Neural crest cell (in vitro differentiated cells): ENCODE measurements at regions not wholly inside any gene's neighbourhood (a gene's known extent, or its start where the extent isn't known, plus 50 kb on each side); places are given as distances from the start of the nearest gene placed in this dataset.
"Not testable (repeated sequence)": the region's sequence is repeated elsewhere in the genome, so short reads cannot be mapped to it uniquely, and the experiment has no call there.

Source experiments
- DNase-seq: peaks from one replicate; pipeline ENCODE4 v3.0.0; 2021; ENCODE audit warnings: low read depth, mixed read lengths, low spot score
- H3K27ac Mint-ChIP-seq: one replicate; pipeline ENCODE4 v1.8.0; 2021; ENCODE audit warnings: mild to moderate bottlenecking, mixed read lengths; ENCODE audit not compliant: unreplicated experiment
- H3K27me3 Mint-ChIP-seq: 2 replicates; pipeline ENCODE4 v1.8.0; 2021; ENCODE audit warnings: low read depth, mild to moderate bottlenecking, mixed read lengths
- H3K36me3 Mint-ChIP-seq: 2 replicates; pipeline ENCODE4 v1.8.0; 2021; ENCODE audit warnings: low read depth, mild to moderate bottlenecking, mixed read lengths
- H3K4me1 Mint-ChIP-seq: 2 replicates; pipeline ENCODE4 v1.8.0; 2021; ENCODE audit warnings: mixed read lengths
- H3K4me3 Mint-ChIP-seq: one replicate; pipeline ENCODE4 v1.8.0; 2021; ENCODE audit warnings: mild to moderate bottlenecking, mixed read lengths
- H3K9me3 Mint-ChIP-seq: 2 replicates; pipeline ENCODE4 v1.8.0; 2021; ENCODE audit warnings: mixed read lengths

DNA sequence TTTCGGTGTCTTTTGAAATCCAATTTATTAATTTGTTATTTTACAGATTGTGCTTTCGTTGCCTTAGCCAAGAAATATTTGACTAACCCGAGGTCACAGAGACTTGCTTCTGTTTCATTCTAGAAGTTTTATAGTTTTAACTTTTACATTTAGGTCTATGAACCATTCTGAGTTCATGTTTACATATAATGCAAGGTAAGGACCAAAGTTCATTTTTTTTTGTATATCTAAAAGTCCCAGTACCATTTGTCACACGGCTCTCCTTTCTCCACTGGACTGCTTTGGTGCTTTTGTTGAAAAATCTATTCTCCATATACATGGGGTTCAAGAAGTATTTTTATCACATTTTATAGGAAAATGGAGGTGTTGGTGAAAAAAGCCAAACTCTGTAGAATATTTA lies 411.4 kb upstream of the SPATA31A3 start:
- not testable (repeated sequence) for H3K4me3 Mint-ChIP-seq, H3K27ac Mint-ChIP-seq, H3K36me3 Mint-ChIP-seq, DNase-seq, H3K27me3 Mint-ChIP-seq, H3K9me3 Mint-ChIP-seq, H3K4me1 Mint-ChIP-seq

DNA sequence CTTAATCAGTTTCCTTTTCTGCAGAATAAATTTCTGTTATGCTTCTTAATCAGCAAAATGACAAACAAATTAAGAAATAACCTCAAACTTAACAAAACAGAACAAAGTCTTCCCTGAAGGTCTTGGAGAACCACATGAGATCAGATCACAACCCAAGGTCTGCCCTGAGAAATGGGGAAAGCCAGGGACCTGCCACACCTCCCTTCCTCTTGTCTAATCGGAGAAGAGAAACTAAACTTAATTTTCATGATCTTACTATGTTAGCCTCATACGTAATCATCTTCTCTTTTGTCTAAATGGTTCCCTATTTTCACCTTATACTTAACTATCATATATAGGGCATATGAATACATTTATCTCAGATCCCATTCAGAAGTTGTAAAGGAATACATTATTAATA lies 405.4 kb upstream of the SPATA31A3 start:
- H3K36me3 Mint-ChIP-seq, H3K27ac Mint-ChIP-seq, H3K27me3 Mint-ChIP-seq, H3K9me3 Mint-ChIP-seq, H3K4me1 Mint-ChIP-seq, H3K4me3 Mint-ChIP-seq, DNase-seq: not testable (repeated sequence)

DNA sequence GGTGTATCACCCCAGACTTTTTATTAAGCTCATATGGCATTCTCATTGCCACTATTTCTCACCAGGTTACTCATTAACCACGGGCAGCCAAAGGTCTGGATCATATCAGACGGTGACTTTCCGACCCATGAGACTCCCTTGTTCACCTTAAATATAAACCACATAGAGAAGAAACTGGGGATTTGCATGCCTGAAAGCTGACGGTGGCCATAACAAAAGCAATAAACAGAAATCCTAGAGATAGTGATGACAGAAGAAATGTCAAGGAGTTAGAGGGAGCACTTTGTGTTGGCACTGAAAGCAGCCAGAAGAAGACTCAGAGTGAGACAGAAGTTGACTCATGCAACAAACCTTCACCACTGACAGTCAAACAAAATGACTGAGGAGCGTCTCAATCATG lies 402.4 kb upstream of the SPATA31A3 start:
- not testable (repeated sequence) for H3K4me3 Mint-ChIP-seq

GRCh38 chr9:67394038-67394437 lies 401.7 kb upstream of the SPATA31A3 start:
- H3K4me1 Mint-ChIP-seq, H3K27ac Mint-ChIP-seq: not testable (repeated sequence)

More for the DNA sequence above, 402.4 kb upstream of the SPATA31A3 start:
- H3K4me1 Mint-ChIP-seq, H3K9me3 Mint-ChIP-seq, H3K27ac Mint-ChIP-seq, H3K36me3 Mint-ChIP-seq, H3K27me3 Mint-ChIP-seq, DNase-seq: not testable (repeated sequence)

DNA sequence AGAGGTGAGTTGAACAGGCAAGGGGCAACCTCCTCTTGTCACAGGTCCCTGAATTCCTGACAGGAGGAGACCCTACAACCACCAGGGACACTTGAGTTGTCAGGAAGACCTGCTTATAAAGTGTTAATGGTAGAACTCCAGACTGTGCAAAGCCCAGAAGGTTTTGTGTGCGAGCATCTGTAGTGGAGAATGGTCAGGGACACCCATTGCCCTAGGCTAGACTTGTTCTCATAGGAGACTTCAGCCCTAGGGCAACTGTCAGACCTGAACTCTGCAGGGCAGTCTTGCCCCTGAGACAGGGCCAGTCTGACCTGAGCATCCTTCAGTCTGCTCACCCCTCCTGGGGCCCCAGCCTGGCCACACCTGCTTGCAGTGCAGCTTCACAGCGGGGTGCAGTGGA lies 377.3 kb upstream of the SPATA31A3 start:
- not testable (repeated sequence) for H3K36me3 Mint-ChIP-seq, H3K9me3 Mint-ChIP-seq, H3K4me1 Mint-ChIP-seq, DNase-seq, H3K27ac Mint-ChIP-seq, H3K27me3 Mint-ChIP-seq, H3K4me3 Mint-ChIP-seq

More at GRCh38 chr9:67394038-67394437, 401.7 kb upstream of the SPATA31A3 start:
- H3K27me3 Mint-ChIP-seq, H3K9me3 Mint-ChIP-seq, H3K4me3 Mint-ChIP-seq, DNase-seq, H3K36me3 Mint-ChIP-seq: not testable (repeated sequence)

GRCh38 chr9:67362325-67362724 lies 370.0 kb upstream of the SPATA31A3 start:
- not testable (repeated sequence) for H3K27ac Mint-ChIP-seq, H3K36me3 Mint-ChIP-seq, H3K4me3 Mint-ChIP-seq, H3K27me3 Mint-ChIP-seq, H3K9me3 Mint-ChIP-seq, H3K4me1 Mint-ChIP-seq, DNase-seq

- H3K4me3 Mint-ChIP-seq, DNase-seq, H3K9me3 Mint-ChIP-seq, H3K36me3 Mint-ChIP-seq, H3K4me1 Mint-ChIP-seq, H3K27ac Mint-ChIP-seq, H3K27me3 Mint-ChIP-seq: not testable (repeated sequence)
Measured at GRCh38 chr9:67353961-67354360, 361.6 kb upstream of the SPATA31A3 start.

GRCh38 chr9:67349424-67349759 lies 357.0 kb upstream of the SPATA31A3 start:
- not testable (repeated sequence) for H3K4me3 Mint-ChIP-seq, DNase-seq, H3K27ac Mint-ChIP-seq, H3K27me3 Mint-ChIP-seq, H3K36me3 Mint-ChIP-seq, H3K4me1 Mint-ChIP-seq, H3K9me3 Mint-ChIP-seq

- not testable (repeated sequence) for DNase-seq
Measured at GRCh38 chr9:67348562-67349423, 356.4 kb upstream of the SPATA31A3 start.

GRCh38 chr9:67348094-67348493 lies 355.7 kb upstream of the SPATA31A3 start:
- H3K4me3 Mint-ChIP-seq, H3K4me1 Mint-ChIP-seq, DNase-seq, H3K36me3 Mint-ChIP-seq, H3K9me3 Mint-ChIP-seq, H3K27ac Mint-ChIP-seq, H3K27me3 Mint-ChIP-seq: not testable (repeated sequence)

More at GRCh38 chr9:67348562-67349423, 356.4 kb upstream of the SPATA31A3 start:
- not testable (repeated sequence) for H3K9me3 Mint-ChIP-seq, H3K27ac Mint-ChIP-seq, H3K4me1 Mint-ChIP-seq, H3K36me3 Mint-ChIP-seq, H3K4me3 Mint-ChIP-seq, H3K27me3 Mint-ChIP-seq

DNA sequence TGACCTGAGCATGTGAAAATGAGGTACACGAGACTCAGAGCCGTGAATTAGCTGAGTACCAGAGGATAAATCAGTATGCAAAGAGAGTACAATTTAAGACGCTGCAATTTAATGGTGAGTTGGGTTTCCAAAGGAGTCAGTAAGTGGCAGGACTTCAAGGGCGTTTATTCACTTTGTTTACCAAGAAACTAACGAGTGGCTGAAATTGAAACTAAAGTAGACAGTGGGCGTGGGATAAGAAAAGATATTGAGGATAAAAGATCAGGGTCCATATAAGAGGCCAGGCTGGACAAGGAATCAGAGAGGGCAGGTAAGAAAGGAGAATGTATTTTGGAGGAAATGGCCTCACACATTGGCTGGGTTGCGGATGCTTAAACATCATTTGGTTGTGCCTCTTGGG lies 346.9 kb upstream of the SPATA31A3 start:
- H3K27me3 Mint-ChIP-seq, H3K9me3 Mint-ChIP-seq, H3K27ac Mint-ChIP-seq, H3K4me1 Mint-ChIP-seq, H3K36me3 Mint-ChIP-seq, H3K4me3 Mint-ChIP-seq, DNase-seq: not testable (repeated sequence)

GRCh38 chr9:67338201-67338600 lies 345.9 kb upstream of the SPATA31A3 start:
- H3K27me3 Mint-ChIP-seq, H3K4me3 Mint-ChIP-seq, H3K36me3 Mint-ChIP-seq, H3K27ac Mint-ChIP-seq, DNase-seq, H3K9me3 Mint-ChIP-seq, H3K4me1 Mint-ChIP-seq: not testable (repeated sequence)

GRCh38 chr9:67334727-67335572 lies 342.6 kb upstream of the SPATA31A3 start:
- H3K27me3 Mint-ChIP-seq, H3K36me3 Mint-ChIP-seq, H3K4me3 Mint-ChIP-seq, H3K4me1 Mint-ChIP-seq, H3K27ac Mint-ChIP-seq, DNase-seq, H3K9me3 Mint-ChIP-seq: not testable (repeated sequence)

DNA sequence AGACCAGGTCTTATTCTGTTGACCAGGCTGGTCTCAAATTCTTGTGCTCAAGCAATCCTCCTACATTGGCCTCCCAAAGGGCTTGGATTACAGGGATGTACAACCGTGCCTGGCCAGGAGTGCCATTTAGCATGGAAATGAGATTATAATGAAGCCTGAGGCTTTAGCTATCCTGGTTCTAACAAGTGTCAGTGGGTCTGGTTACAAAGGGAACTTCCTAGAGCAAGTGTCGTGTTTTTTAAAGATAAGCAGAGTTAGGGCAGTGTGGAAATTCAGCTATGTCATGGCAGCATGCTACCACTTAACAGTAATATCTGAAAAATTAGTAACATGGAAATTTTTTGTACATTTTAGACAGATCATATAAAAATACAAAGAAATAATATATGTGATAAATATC lies 339.3 kb upstream of the SPATA31A3 start:
- not testable (repeated sequence) for H3K4me1 Mint-ChIP-seq, H3K9me3 Mint-ChIP-seq, H3K36me3 Mint-ChIP-seq, H3K27ac Mint-ChIP-seq, H3K27me3 Mint-ChIP-seq, DNase-seq, H3K4me3 Mint-ChIP-seq
